H1 (cell line): ENCODE measurements at regions not wholly inside any gene's neighbourhood (a gene's known extent, or its start where the extent isn't known, plus 50 kb on each side); places are given as distances from the start of the nearest gene placed in this dataset.

Experiments
- ATF2 ChIP-seq: IDR thresholded peaks from 2 replicates; pipeline ENCODE4 v1.6.1; 2012; ENCODE audit warnings: low read length, inconsistent platforms
- CHD2 ChIP-seq: IDR thresholded peaks from 2 replicates; pipeline ENCODE4 v1.6.1; 2012; ENCODE audit warnings: low read length, improper control_type of control experiment
- E2F6 ChIP-seq: IDR thresholded peaks from 2 replicates; pipeline ENCODE4 v1.6.1; 2012; ENCODE audit warnings: inconsistent platforms
- EGR1 ChIP-seq: IDR thresholded peaks from 2 replicates; pipeline ENCODE4 v1.6.1; 2011; ENCODE audit warnings: low read depth, low read length, borderline replicate concordance
- POLR2A ChIP-seq, 2 experiments: IDR thresholded peaks; 1 replicate in 1 of 2; 2 replicates in 1 of 2; pipeline ENCODE4 v1.6.1; 2011; ENCODE audit warnings: low read depth in 2 of 2, low read length in 2 of 2, mild to moderate bottlenecking in 2 of 2; ENCODE audit errors: control extremely low read depth in 1 of 2
- SP1 ChIP-seq: IDR thresholded peaks from 2 replicates; pipeline ENCODE4 v1.6.1; 2011; ENCODE audit warnings: low read depth, low read length
- TAF1 ChIP-seq: IDR thresholded peaks from 2 replicates; pipeline ENCODE4 v1.6.1; 2011; ENCODE audit warnings: mild to moderate bottlenecking, low read depth, low read length
- TF ChIP-seq, protein P1 (sequence below), 3 experiments: IDR thresholded peaks; 1 replicate in 2 of 3; 2 replicates in 1 of 3; pipeline versions ENCODE4 v1.5.1 to v1.6.1; 2011; ENCODE audit warnings: low read length in 3 of 3, mild to moderate bottlenecking in 3 of 3, inconsistent platforms in 2 of 3, low read depth in 1 of 3, moderate library complexity in 1 of 3; ENCODE audit not compliant: insufficient read depth in 1 of 3; ENCODE audit errors: control extremely low read depth in 1 of 3

DNA sequence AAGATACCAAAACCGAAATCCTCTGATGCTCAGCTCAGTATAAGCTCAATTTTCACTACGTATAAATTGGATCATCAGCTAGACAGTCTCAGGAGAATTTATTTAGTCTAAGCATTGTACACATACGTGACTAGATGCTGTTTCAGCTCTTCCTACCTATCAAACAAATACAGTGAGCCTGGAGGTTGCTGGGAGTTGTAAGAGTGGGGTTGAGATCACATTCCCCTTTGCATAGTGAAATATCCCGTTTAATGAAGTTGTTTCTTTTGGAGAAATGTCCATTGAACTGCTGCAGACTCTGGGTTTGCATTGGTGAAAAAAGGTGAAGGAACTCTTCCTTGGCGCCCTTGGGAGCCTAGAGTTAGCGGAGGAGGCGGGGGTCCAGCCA is 68.9 kb upstream of the GJB6 start:
- no peak for TF ChIP-seq SP1
- TF ChIP-seq, protein P1, sequence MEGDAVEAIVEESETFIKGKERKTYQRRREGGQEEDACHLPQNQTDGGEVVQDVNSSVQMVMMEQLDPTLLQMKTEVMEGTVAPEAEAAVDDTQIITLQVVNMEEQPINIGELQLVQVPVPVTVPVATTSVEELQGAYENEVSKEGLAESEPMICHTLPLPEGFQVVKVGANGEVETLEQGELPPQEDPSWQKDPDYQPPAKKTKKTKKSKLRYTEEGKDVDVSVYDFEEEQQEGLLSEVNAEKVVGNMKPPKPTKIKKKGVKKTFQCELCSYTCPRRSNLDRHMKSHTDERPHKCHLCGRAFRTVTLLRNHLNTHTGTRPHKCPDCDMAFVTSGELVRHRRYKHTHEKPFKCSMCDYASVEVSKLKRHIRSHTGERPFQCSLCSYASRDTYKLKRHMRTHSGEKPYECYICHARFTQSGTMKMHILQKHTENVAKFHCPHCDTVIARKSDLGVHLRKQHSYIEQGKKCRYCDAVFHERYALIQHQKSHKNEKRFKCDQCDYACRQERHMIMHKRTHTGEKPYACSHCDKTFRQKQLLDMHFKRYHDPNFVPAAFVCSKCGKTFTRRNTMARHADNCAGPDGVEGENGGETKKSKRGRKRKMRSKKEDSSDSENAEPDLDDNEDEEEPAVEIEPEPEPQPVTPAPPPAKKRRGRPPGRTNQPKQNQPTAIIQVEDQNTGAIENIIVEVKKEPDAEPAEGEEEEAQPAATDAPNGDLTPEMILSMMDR (IDR thresholded peaks at IDR 0.05; ENCODE audit: control extremely low read depth in 1 of 3, insufficient read depth in 1 of 3, low read depth in 1 of 3, low read length in 3 of 3), result no peak
- no peak for TF ChIP-seq EGR1
- no peak for TF ChIP-seq TAF1
- no peak for TF ChIP-seq CHD2
- no peak for TF ChIP-seq ATF2
- TF ChIP-seq POLR2A (IDR thresholded peaks at IDR 0.05; ENCODE audit: control extremely low read depth in 1 of 2, low read depth in 2 of 2, low read length in 2 of 2), result no peak
- no peak for TF ChIP-seq E2F6
